MCF 10A (cell line): ENCODE measurements at regions not wholly inside any gene's neighbourhood (a gene's known extent, or its start where the extent isn't known, plus 50 kb on each side); places are given as distances from the start of the nearest gene placed in this dataset.

ENCODE experiments used
- BruUV-seq: library from RNA; stranded (reverse); fragments of 400-500 nt; replicated peaks from 2 replicates; lab custom pipeline; 2021; lab: Mats Ljungman, UMichigan
- CTCF ChIA-PET: fragments of 300-600 bp; sonication (Branson Sonifier 250); formaldehyde crosslinking; extraction: SDS; loops from one replicate; lab custom pipeline; 2021; ENCODE audit warnings: antibody characterized with exemption, inconsistent platforms; lab: Yijun Ruan, JAX
- POLR2A ChIA-PET: fragments of 300-600, 350-650 bp; sonication (Branson Sonifier 250); formaldehyde crosslinking; extraction: SDS; loops from one replicate; lab custom pipeline; 2020; ENCODE audit warnings: antibody characterized with exemption, inconsistent platforms; lab: Yijun Ruan, JAX
- DNase-seq: peaks from one replicate; pipeline ENCODE4 v3.0.0-alpha.2; 2018; ENCODE audit not compliant: unreplicated experiment
- H3K27ac Mint-ChIP-seq: one replicate; pipeline ENCODE4 v1.8.0; 2022; ENCODE audit warnings: mild to moderate bottlenecking, low read depth, mixed read lengths; ENCODE audit not compliant: unreplicated experiment
- H3K27me3 Mint-ChIP-seq: one replicate; pipeline ENCODE4 v1.8.0; 2022; ENCODE audit warnings: mixed read lengths; ENCODE audit not compliant: insufficient read depth, unreplicated experiment
- H3K36me3 Mint-ChIP-seq: one replicate; pipeline ENCODE4 v1.8.0; 2022; ENCODE audit warnings: mild to moderate bottlenecking, moderate library complexity, mixed read lengths; ENCODE audit not compliant: insufficient read depth, unreplicated experiment
- H3K4me1 Mint-ChIP-seq: one replicate; pipeline ENCODE4 v1.8.0; 2022; ENCODE audit warnings: mixed read lengths; ENCODE audit not compliant: insufficient read depth, unreplicated experiment
- H3K4me3 Mint-ChIP-seq: one replicate; pipeline ENCODE4 v1.8.0; 2022; ENCODE audit warnings: mild to moderate bottlenecking, moderate library complexity, mixed read lengths; ENCODE audit not compliant: unreplicated experiment
- H3K9me3 Mint-ChIP-seq: one replicate; pipeline ENCODE4 v1.8.0; 2022; ENCODE audit warnings: mixed read lengths; ENCODE audit not compliant: unreplicated experiment
- intact Hi-C: fragments of 100-400 bp; cut with micrococcal nuclease; formaldehyde crosslinking; loops from 2 replicates; pipeline ENCODE4 v1.14.1; 2022
- TF ChIP-seq, protein P1 (sequence below): fragments of 200-600 bp; IDR thresholded peaks from one replicate; pipeline ENCODE4 v1.8.0; 2022; ENCODE audit warnings: antibody characterized with exemption, mild to moderate bottlenecking; ENCODE audit not compliant: unreplicated experiment

- no TSS peak for BruUV-seq
These were observed 70.7 kb downstream of the CETN3 start for GRCh38 chr5:90338712-90339372.

GRCh38 chr5:90337449-90338052 lies 72.0 kb downstream of the CETN3 start:
- H3K27ac Mint-ChIP-seq, result no peak overlapping the region
- H3K4me3 Mint-ChIP-seq, result no peak overlapping the region
- no TSS peak for BruUV-seq
- H3K27me3 Mint-ChIP-seq, result peaks cover 58% of the 10 kb centered on the region
- intact Hi-C loops, result no loop called here
- no peaks in the 10 kb centered on the region for H3K36me3 Mint-ChIP-seq
- no peaks in the 10 kb centered on the region for H3K9me3 Mint-ChIP-seq
- ChIA-PET POLR2A (interaction anchor here (0.6 kb wide), 1 partner anchor 24 kb away, joined by 5 read pairs; no protein-coding TSS in a partner anchor), CTCF (no interaction called here)
- TF ChIP-seq, protein P1, sequence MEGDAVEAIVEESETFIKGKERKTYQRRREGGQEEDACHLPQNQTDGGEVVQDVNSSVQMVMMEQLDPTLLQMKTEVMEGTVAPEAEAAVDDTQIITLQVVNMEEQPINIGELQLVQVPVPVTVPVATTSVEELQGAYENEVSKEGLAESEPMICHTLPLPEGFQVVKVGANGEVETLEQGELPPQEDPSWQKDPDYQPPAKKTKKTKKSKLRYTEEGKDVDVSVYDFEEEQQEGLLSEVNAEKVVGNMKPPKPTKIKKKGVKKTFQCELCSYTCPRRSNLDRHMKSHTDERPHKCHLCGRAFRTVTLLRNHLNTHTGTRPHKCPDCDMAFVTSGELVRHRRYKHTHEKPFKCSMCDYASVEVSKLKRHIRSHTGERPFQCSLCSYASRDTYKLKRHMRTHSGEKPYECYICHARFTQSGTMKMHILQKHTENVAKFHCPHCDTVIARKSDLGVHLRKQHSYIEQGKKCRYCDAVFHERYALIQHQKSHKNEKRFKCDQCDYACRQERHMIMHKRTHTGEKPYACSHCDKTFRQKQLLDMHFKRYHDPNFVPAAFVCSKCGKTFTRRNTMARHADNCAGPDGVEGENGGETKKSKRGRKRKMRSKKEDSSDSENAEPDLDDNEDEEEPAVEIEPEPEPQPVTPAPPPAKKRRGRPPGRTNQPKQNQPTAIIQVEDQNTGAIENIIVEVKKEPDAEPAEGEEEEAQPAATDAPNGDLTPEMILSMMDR, result no peak
- DNase-seq, result no peak
- H3K4me1 Mint-ChIP-seq, result no peaks in the 10 kb centered on the region

More at GRCh38 chr5:90338712-90339372, 70.7 kb downstream of the CETN3 start:
- DNase-seq, result no peak
- Mint-ChIP-seq H3K27ac (no peak overlapping the region), H3K9me3 (no peaks in the 10 kb centered on the region), H3K36me3 (no peaks in the 10 kb centered on the region), H3K27me3 (peaks cover 67% of the 10 kb centered on the region), H3K4me3 (no peak overlapping the region), H3K4me1 (no peaks in the 10 kb centered on the region)
- intact Hi-C loops, result no loop called here
- ChIA-PET CTCF (interaction anchor here (1.1 kb wide), 1 partner anchor 38 kb away, joined by 3 read pairs; no protein-coding TSS in a partner anchor), POLR2A (interaction anchor here (0.7 kb wide), 1 partner anchor 122 kb away, joined by 3 read pairs; no protein-coding TSS in a partner anchor)
- TF ChIP-seq, protein P1, result no peak

DNA sequence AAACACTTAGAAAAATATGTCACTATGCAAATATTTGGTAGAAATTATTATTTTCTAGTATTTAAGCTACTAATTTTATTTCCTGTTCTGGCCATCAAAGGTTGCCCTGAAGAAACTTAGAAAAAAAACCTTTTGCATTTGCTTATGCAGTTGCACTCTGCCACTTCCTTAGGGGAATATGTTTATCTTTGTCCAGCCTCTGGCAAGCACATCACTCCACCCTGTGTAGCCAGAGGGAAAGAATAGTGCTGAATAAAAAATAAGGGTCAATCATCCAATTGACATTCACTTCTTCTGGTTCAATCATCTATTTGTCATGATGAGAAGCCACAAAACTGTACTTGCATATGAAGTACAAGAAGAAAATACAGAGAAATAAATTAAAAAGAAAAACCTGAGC lies 72.8 kb downstream of the CETN3 start:
- no peaks in the 10 kb centered on the region for H3K36me3 Mint-ChIP-seq
- no peak overlapping the region for H3K4me3 Mint-ChIP-seq
- no peak overlapping the region for H3K27ac Mint-ChIP-seq
- ChIA-PET POLR2A (no interaction called here), CTCF (no interaction called here)
- H3K9me3 Mint-ChIP-seq, result no peaks in the 10 kb centered on the region
- TF ChIP-seq, protein P1, result no peak
- intact Hi-C loops, result no loop called here
- DNase-seq, result no peak
- H3K4me1 Mint-ChIP-seq, result no peaks in the 10 kb centered on the region
- no TSS peak for BruUV-seq
- H3K27me3 Mint-ChIP-seq, result peaks cover 51% of the 10 kb centered on the region

GRCh38 chr5:90334741-90335140 lies 74.8 kb downstream of the CETN3 start:
- ChIA-PET POLR2A (no interaction called here), CTCF (no interaction called here)
- TF ChIP-seq, protein P1, result no peak
- intact Hi-C loops, result no loop called here
- no peak for DNase-seq
- H3K27me3 Mint-ChIP-seq, result peaks cover 43% of the 10 kb centered on the region
- no TSS peak for BruUV-seq
- H3K27ac Mint-ChIP-seq, result no peak overlapping the region
- no peaks in the 10 kb centered on the region for H3K9me3 Mint-ChIP-seq
- no peaks in the 10 kb centered on the region for H3K4me1 Mint-ChIP-seq
- no peaks in the 10 kb centered on the region for H3K36me3 Mint-ChIP-seq
- H3K4me3 Mint-ChIP-seq, result no peak overlapping the region
